GM18858 (cell line): ENCODE measurements at regions not wholly inside any gene's neighbourhood (a gene's known extent, or its start where the extent isn't known, plus 50 kb on each side); places are given as distances from the start of the nearest gene placed in this dataset.

Experiments used
- ATAC-seq: cut with Tn5 transposase; IDR thresholded peaks from one replicate; pipeline ENCODE4 v1.9.1; 2021; ENCODE audit not compliant: unreplicated experiment

- ATAC-seq = no peak
Measured at GRCh38 chr2:22843919-22844537, 541.0 kb upstream of the KLHL29 start.

GRCh38 chr2:22850310-22850709 lies 534.7 kb upstream of the KLHL29 start:
- ATAC-seq = no peak

- ATAC-seq = no peak
Measured at GRCh38 chr2:22854588-22854987, 530.4 kb upstream of the KLHL29 start.

- ATAC-seq = no peak
Measured at GRCh38 chr2:22855081-22855480, 529.9 kb upstream of the KLHL29 start.

- ATAC-seq = no peak
Measured at GRCh38 chr2:22855761-22856184, 529.2 kb upstream of the KLHL29 start.

GRCh38 chr2:22867973-22868372 lies 517.0 kb upstream of the KLHL29 start:
- ATAC-seq = no peak

GRCh38 chr2:22878121-22878520 lies 506.9 kb upstream of the KLHL29 start:
- ATAC-seq = no peak

- no peak for ATAC-seq
Measured at GRCh38 chr2:22879009-22879863, 505.7 kb upstream of the KLHL29 start.

GRCh38 chr2:22880161-22880560 lies 504.8 kb upstream of the KLHL29 start:
- no peak for ATAC-seq

GRCh38 chr2:22882011-22882410 lies 503.0 kb upstream of the KLHL29 start:
- no peak for ATAC-seq

GRCh38 chr2:22882643-22883042 lies 502.3 kb upstream of the KLHL29 start:
- ATAC-seq = no peak

GRCh38 chr2:22883054-22883453 lies 501.9 kb upstream of the KLHL29 start:
- no peak for ATAC-seq

GRCh38 chr2:22885245-22885644 lies 499.7 kb upstream of the KLHL29 start:
- ATAC-seq = no peak

- no peak for ATAC-seq
Measured at GRCh38 chr2:22887426-22887825, 497.6 kb upstream of the KLHL29 start.

GRCh38 chr2:22887845-22888244 lies 497.1 kb upstream of the KLHL29 start:
- ATAC-seq = no peak

GRCh38 chr2:22890132-22890531 lies 494.8 kb upstream of the KLHL29 start:
- ATAC-seq = no peak

- ATAC-seq = no peak
Measured at GRCh38 chr2:22893761-22894517, 491.0 kb upstream of the KLHL29 start.

- no peak for ATAC-seq
Measured at GRCh38 chr2:22894761-22895160, 490.2 kb upstream of the KLHL29 start.

- no peak for ATAC-seq
Measured at GRCh38 chr2:22897428-22897827, 487.6 kb upstream of the KLHL29 start.

- ATAC-seq = no peak
Measured at GRCh38 chr2:22900674-22901073, 484.3 kb upstream of the KLHL29 start.

- ATAC-seq = no peak
Measured at GRCh38 chr2:22901471-22902179, 483.4 kb upstream of the KLHL29 start.
